SK-N-SH (cell line): ENCODE measurements at regions not wholly inside any gene's neighbourhood (a gene's known extent, or its start where the extent isn't known, plus 50 kb on each side); places are given as distances from the start of the nearest gene placed in this dataset.

ENCODE experiments used
- CTCF ChIA-PET: fragments of 300-600, 350-600 bp; formaldehyde crosslinking; extraction: SDS; loops from one replicate; lab custom pipeline; 2021; lab: Yijun Ruan, JAX
- POLR2A ChIA-PET: fragments of 350-600 bp; sonication (Branson Sonifier 250); formaldehyde crosslinking; extraction: SDS; loops from one replicate; lab custom pipeline; 2020; ENCODE audit warnings: antibody characterized with exemption, inconsistent platforms; lab: Yijun Ruan, JAX
- DNase-seq: peaks from one replicate; pipeline ENCODE4 v3.0.0; 2012
- H2AFZ ChIP-seq: fragments of 200-600 bp; sonication (generic); 2 replicates; pipeline ENCODE4 v1.8.1; 2016; ENCODE audit warnings: antibody characterized with exemption, mild to moderate bottlenecking, low read depth
- H3F3A ChIP-seq: fragments of 200-600 bp; sonication (generic); replicated peaks from 2 replicates; pipeline ENCODE3; 2016; ENCODE audit warnings: antibody characterized with exemption, mild to moderate bottlenecking; ENCODE audit not compliant: insufficient read depth
- H3K27ac ChIP-seq, 2 experiments: fragments of 200-500 bp in 1 of 2; fragments of 200-600 bp in 1 of 2; sonication (Bioruptor generic) in 1 of 2; sonication (generic), shearing (Covaris generic) in 1 of 2; 2 replicates each; pipeline versions ENCODE4 v1.5.1 to v1.6.1; 2014 to 2016; ENCODE audit warnings: low read depth in 2 of 2, inconsistent platforms in 1 of 2, low read length in 1 of 2, mild to moderate bottlenecking in 1 of 2, mixed read lengths in 1 of 2
- H3K27me3 ChIP-seq: fragments of 200-600 bp; sonication (generic), shearing (Covaris generic); 2 replicates; pipeline ENCODE4 v1.6.1; 2016; ENCODE audit warnings: mixed run types; ENCODE audit not compliant: insufficient read depth
- H3K36me3 ChIP-seq, 2 experiments: fragments of 200-500 bp in 1 of 2; fragments of 200-600 bp in 1 of 2; sonication (Bioruptor generic) in 1 of 2; sonication (generic) in 1 of 2; replicated peaks in 1 of 2; 2 replicates each; pipeline versions ENCODE3 to v1.5.1; 2014 to 2016; ENCODE audit warnings: low read length in 1 of 2, mild to moderate bottlenecking in 1 of 2; ENCODE audit not compliant: insufficient read depth in 2 of 2, control insufficient read depth in 1 of 2
- H3K4me1 ChIP-seq, 2 experiments: fragments of 200-500 bp in 1 of 2; fragments of 200-600 bp in 1 of 2; sonication (Bioruptor generic) in 1 of 2; sonication (generic), shearing (Covaris generic) in 1 of 2; 2 replicates each; pipeline versions ENCODE4 v1.5.1 to v1.6.1; 2014 to 2016; ENCODE audit warnings: low read depth in 1 of 2, low read length in 1 of 2, mixed run types in 1 of 2; ENCODE audit not compliant: insufficient read depth in 2 of 2, control insufficient read depth in 1 of 2
- H3K4me2 ChIP-seq: fragments of 200-600 bp; sonication (generic), shearing (Covaris generic); 2 replicates; pipeline ENCODE4 v1.6.1; 2017; ENCODE audit warnings: mixed run types
- H3K4me3 ChIP-seq, 2 experiments: fragments of 200-500 bp in 1 of 2; fragments of 200-600 bp in 1 of 2; sonication (Bioruptor generic) in 1 of 2; sonication (generic), shearing (Covaris generic) in 1 of 2; 2 replicates each; pipeline versions ENCODE4 v1.5.1 to v1.8.1; 2014 to 2016; ENCODE audit warnings: low read depth in 2 of 2, inconsistent platforms in 1 of 2, low read length in 1 of 2, mild to moderate bottlenecking in 1 of 2, mixed read lengths in 1 of 2, moderate library complexity in 1 of 2
- H3K79me2 ChIP-seq: fragments of 200-600 bp; sonication (generic); 2 replicates; pipeline ENCODE4 v1.8.1; 2017; ENCODE audit warnings: mild to moderate bottlenecking; ENCODE audit not compliant: insufficient read depth
- H3K9ac ChIP-seq: fragments of 200-600 bp; sonication (generic); 2 replicates; pipeline ENCODE4 v1.6.1; 2017; ENCODE audit warnings: mixed run types
- H3K9me2 ChIP-seq: fragments of 200-600 bp; sonication (generic); 2 replicates; pipeline ENCODE4 v1.6.1; 2017; ENCODE audit warnings: mixed run types
- H3K9me3 ChIP-seq: fragments of 200-600 bp; sonication (generic); 2 replicates; pipeline ENCODE4 v1.6.1; 2017; ENCODE audit warnings: mixed run types, mild to moderate bottlenecking, moderate library complexity
- H4K20me1 ChIP-seq: fragments of 200-600 bp; sonication (generic); 2 replicates; pipeline ENCODE4 v1.6.1; 2017; ENCODE audit warnings: mild to moderate bottlenecking, mixed run types; ENCODE audit not compliant: insufficient read depth
- CTCF ChIP-seq: fragments of 200-600 bp; sonication (generic); IDR thresholded peaks from 2 replicates; pipeline ENCODE4 v1.6.1; 2017; ENCODE audit warnings: antibody characterized with exemption, mild to moderate bottlenecking, moderate library complexity
- ELF1 ChIP-seq: IDR thresholded peaks from 2 replicates; pipeline ENCODE4 v1.4.0; 2012
- EP300 ChIP-seq, 2 experiments: IDR thresholded peaks; 2 replicates each; pipeline versions ENCODE4 v1.4.0 to v1.6.1; 2012; ENCODE audit warnings: borderline replicate concordance in 1 of 2, low read depth in 1 of 2, low read length in 1 of 2
- EZH2phosphoT487 ChIP-seq: fragments of 200-600 bp; sonication (generic); IDR thresholded peaks from 2 replicates; pipeline ENCODE4 v1.6.1; 2017; ENCODE audit warnings: low read depth, mixed run types, mild to moderate bottlenecking, antibody characterized with exemption, moderate library complexity, borderline replicate concordance
- FOSL2 ChIP-seq: IDR thresholded peaks from 2 replicates; pipeline ENCODE4 v1.4.0; 2012; ENCODE audit warnings: low read depth, mild to moderate bottlenecking, moderate library complexity, borderline replicate concordance
- FOXJ3 ChIP-seq: sonication (generic); formaldehyde crosslinking; IDR thresholded peaks from 2 replicates; pipeline ENCODE4 v1.5.1; 2020; ENCODE audit warnings: mild to moderate bottlenecking, missing genetic modification reagents
- FOXM1 ChIP-seq: IDR thresholded peaks from 2 replicates; pipeline ENCODE4 v1.4.0; 2012; ENCODE audit warnings: low read depth, mild to moderate bottlenecking
- GABPA ChIP-seq: IDR thresholded peaks from 2 replicates; pipeline ENCODE4 v1.4.0; 2012; ENCODE audit warnings: low read depth, mild to moderate bottlenecking
- GATA2 ChIP-seq: sonication (generic); formaldehyde crosslinking; IDR thresholded peaks from 2 replicates; pipeline ENCODE4 v1.5.0; 2020; ENCODE audit warnings: mild to moderate bottlenecking, missing genetic modification reagents
- IRF3 ChIP-seq: fragments of 150-350 bp; IDR thresholded peaks from 2 replicates; pipeline ENCODE4 v1.6.1; 2016; ENCODE audit warnings: mild to moderate bottlenecking, low read depth, low read length
- JUND ChIP-seq: IDR thresholded peaks from 2 replicates; pipeline ENCODE4 v1.4.0; 2012
- MAX ChIP-seq: IDR thresholded peaks from 2 replicates; pipeline ENCODE4 v1.4.0; 2012; ENCODE audit warnings: low read depth
- MXI1 ChIP-seq: IDR thresholded peaks from 2 replicates; pipeline ENCODE4 v1.6.1; 2012; ENCODE audit warnings: mild to moderate bottlenecking, low read depth, low read length, improper control_type of control experiment
- RAD21 ChIP-seq: IDR thresholded peaks from 2 replicates; pipeline ENCODE4 v1.6.1; 2012; ENCODE audit warnings: mild to moderate bottlenecking, low read length
- REST ChIP-seq: IDR thresholded peaks from 2 replicates; pipeline ENCODE4 v1.6.1; 2012; ENCODE audit warnings: mild to moderate bottlenecking, low read depth, low read length, moderate library complexity
- RFX5 ChIP-seq: IDR thresholded peaks from 2 replicates; pipeline ENCODE4 v1.6.1; 2012; ENCODE audit warnings: mild to moderate bottlenecking, improper control_type of control experiment, low read length
- TEAD4 ChIP-seq: IDR thresholded peaks from 2 replicates; pipeline ENCODE4 v1.4.0; 2012; ENCODE audit warnings: mild to moderate bottlenecking, borderline replicate concordance; ENCODE audit not compliant: insufficient read depth
- USF2 ChIP-seq: fragments of 150-350 bp; IDR thresholded peaks from 2 replicates; pipeline ENCODE4 v1.6.1; 2017; ENCODE audit warnings: antibody characterized with exemption, low read length, low read depth, borderline replicate concordance
- ZBTB33 ChIP-seq: IDR thresholded peaks from 2 replicates; pipeline ENCODE4 v1.4.0; 2012; ENCODE audit warnings: low read depth, borderline replicate concordance
- WGBS: methylation state at CpG from one replicate; pipeline ENCODE4 v1.1.6; 2017; ENCODE audit warnings: low lambda C conversion rate; 5-methylcytosine and 5-hydroxymethylcytosine counted together

- no peaks in the 10 kb centered on the region for H3K36me3 ChIP-seq
- CTCF ChIA-PET, result no interaction called here
- no peaks in the 10 kb centered on the region for H3F3A ChIP-seq
- no peak for TF ChIP-seq EZH2phosphoT487
- TF ChIP-seq MAX, result no peak
- TF ChIP-seq IRF3, result no peak
- no peak for TF ChIP-seq MXI1
- no peak for TF ChIP-seq RAD21
- TF ChIP-seq RFX5, result no peak
- no peak for TF ChIP-seq EP300 (IDR thresholded peaks at IDR 0.05; ENCODE audit: borderline replicate concordance in 1 of 2, low read depth in 1 of 2, low read length in 1 of 2)
- TF ChIP-seq USF2, result no peak
- TF ChIP-seq CTCF, result no peak
- TF ChIP-seq FOXJ3, result no peak
- no peak for TF ChIP-seq ELF1
- TF ChIP-seq FOXM1, result no peak
- TF ChIP-seq, all 33 proteins: peak for 0
- H2AFZ ChIP-seq, result no peak overlapping the region
- no peaks in the 10 kb centered on the region; a peak in 1 of 4 replicates for H3K4me1 ChIP-seq
- no peak overlapping the region for H3K27ac ChIP-seq
- 11% methylated on average over 9 of the region's 9 CpGs for WGBS
- no peak for DNase-seq
- H3K9me2 ChIP-seq, result no peaks in the 10 kb centered on the region
- H3K4me2 ChIP-seq, result no peak overlapping the region
- H3K4me3 ChIP-seq, result no peak overlapping the region
- no peaks in the 10 kb centered on the region for H3K79me2 ChIP-seq
- H3K9ac ChIP-seq, result no peak overlapping the region
- H4K20me1 ChIP-seq, result no peaks in the 10 kb centered on the region
- no peaks in the 10 kb centered on the region for H3K9me3 ChIP-seq
- no peaks in the 10 kb centered on the region for H3K27me3 ChIP-seq
- POLR2A ChIA-PET, result no interaction called here
Measured at GRCh38 chr1:14181191-14181795, 417.2 kb upstream of the KAZN start.

- H3K9ac ChIP-seq, result no peak overlapping the region
- DNase-seq, result no peak
- no peak overlapping the region for H3K27ac ChIP-seq
- no peaks in the 10 kb centered on the region for H3K9me2 ChIP-seq
- WGBS, result 28% methylated on average over 5 of the region's 5 CpGs
- H3K4me3 ChIP-seq, result no peak overlapping the region
- no peak overlapping the region for H2AFZ ChIP-seq
- H3K4me2 ChIP-seq, result no peak overlapping the region
- POLR2A ChIA-PET, result no interaction called here
- H3K27me3 ChIP-seq, result no peaks in the 10 kb centered on the region
- no peaks in the 10 kb centered on the region for H3K79me2 ChIP-seq
- no peaks in the 10 kb centered on the region; a peak in 1 of 4 replicates for H3K4me1 ChIP-seq
- CTCF ChIA-PET, result no interaction called here
- no peaks in the 10 kb centered on the region for H3K36me3 ChIP-seq
- no peaks in the 10 kb centered on the region for H3F3A ChIP-seq
- no peaks in the 10 kb centered on the region for H3K9me3 ChIP-seq
- no peaks in the 10 kb centered on the region for H4K20me1 ChIP-seq
- TF ChIP-seq FOSL2 (no peak), ZBTB33 (no peak), ELF1 (no peak), REST (no peak), GATA2 (CRISPR knock-in tag) (no peak), JUND (no peak), TEAD4 (no peak), GABPA (no peak)
Measured at GRCh38 chr1:14182856-14183255, 415.6 kb upstream of the KAZN start.
